H1 (cell line): ENCODE measurements at regions not wholly inside any gene's neighbourhood (a gene's known extent, or its start where the extent isn't known, plus 50 kb on each side); places are given as distances from the start of the nearest gene placed in this dataset.
A peak's percentile ranks its signal among the peaks of the same experiment; 100 is the strongest.

Source experiments
- CTCF ChIA-PET: fragments of 300-600 bp; sonication (Branson Sonifier 250); formaldehyde crosslinking; loops from one replicate; lab custom pipeline; 2021; ENCODE audit not compliant: partially characterized antibody; lab: Charles Lee
- POLR2A ChIA-PET: fragments of 300-600 bp; sonication (Branson Sonifier 250); formaldehyde crosslinking; loops from one replicate; lab custom pipeline; 2021; ENCODE audit warnings: inconsistent platforms; ENCODE audit not compliant: partially characterized antibody; lab: Charles Lee
- DNase-seq, 2 experiments: peaks; one replicate each; pipeline versions ENCODE4 v3.0.0 to v3.0.0-alpha.2; 2010 to 2022; ENCODE audit warnings: low spot score in 2 of 2, low read depth in 1 of 2, mixed read lengths in 1 of 2
- FAIRE-seq: peaks from 2 replicates; lab custom pipeline; 2011; peaks lifted over from hg19 to GRCh38; lab: Jason Lieb, UNC
- H2AFZ ChIP-seq: 2 replicates; pipeline ENCODE4 v1.8.1; 2012; ENCODE audit warnings: low read length, inconsistent platforms
- H2AK5ac ChIP-seq: 2 replicates; pipeline ENCODE4 v1.6.1; 2013; ENCODE audit warnings: low read depth, low read length
- H2BK120ac ChIP-seq: replicated peaks from 2 replicates; pipeline ENCODE3; 2013; ENCODE audit warnings: low read depth, low read length, inconsistent platforms
- H2BK12ac ChIP-seq: 2 replicates; pipeline ENCODE4 v1.6.1; 2013; ENCODE audit warnings: low read depth, low read length
- H2BK15ac ChIP-seq: 2 replicates; pipeline ENCODE4 v1.6.1; 2013; ENCODE audit warnings: low read length
- H2BK20ac ChIP-seq: 2 replicates; pipeline ENCODE4 v1.6.1; 2013; ENCODE audit warnings: low read length
- H2BK5ac ChIP-seq: 2 replicates; pipeline ENCODE4 v1.6.1; 2013; ENCODE audit warnings: low read depth, low read length
- H3K14ac ChIP-seq: 2 replicates; pipeline ENCODE4 v1.6.1; 2013; ENCODE audit warnings: inconsistent platforms; ENCODE audit not compliant: insufficient read length
- H3K18ac ChIP-seq: 2 replicates; pipeline ENCODE4 v1.6.1; 2013; ENCODE audit warnings: low read length; ENCODE audit errors: extremely low read depth
- H3K23ac ChIP-seq: 2 replicates; pipeline ENCODE4 v1.6.1; 2013; ENCODE audit warnings: inconsistent platforms; ENCODE audit not compliant: insufficient read length
- H3K23me2 ChIP-seq: 2 replicates; pipeline ENCODE4 v1.6.1; 2013; ENCODE audit warnings: low read depth, low read length
- H3K27ac ChIP-seq: 2 replicates; pipeline ENCODE4 v1.6.1; 2011; ENCODE audit warnings: low read depth, low read length, inconsistent platforms
- H3K27me3 ChIP-seq, 4 experiments: replicated peaks in 1 of 4; 1 replicate in 1 of 4; 2 replicates in 3 of 4; pipeline versions ENCODE4 v1.6.1 to v1.8.1; 2011 to 2013; ENCODE audit warnings: low read length in 3 of 4, mild to moderate bottlenecking in 3 of 4, inconsistent platforms in 2 of 4, mixed read lengths in 2 of 4, moderate library complexity in 1 of 4; ENCODE audit not compliant: control insufficient read depth in 3 of 4, insufficient read depth in 3 of 4; ENCODE audit errors: extremely low read depth in 1 of 4
- H3K36me3 ChIP-seq, 4 experiments: 2 replicates each; pipeline versions ENCODE4 v1.6.1 to v1.8.1; 2011 to 2013; ENCODE audit warnings: mild to moderate bottlenecking in 4 of 4, low read length in 3 of 4, moderate library complexity in 2 of 4, control low read depth in 1 of 4, inconsistent platforms in 1 of 4; ENCODE audit not compliant: insufficient read depth in 4 of 4, control insufficient read depth in 2 of 4
- H3K4ac ChIP-seq: replicated peaks from 2 replicates; pipeline ENCODE3; 2013; ENCODE audit warnings: low read length, low read depth, mixed read lengths, inconsistent platforms; ENCODE audit not compliant: insufficient read length
- H3K4me1 ChIP-seq, 4 experiments: replicated peaks in 1 of 4; 1 replicate in 1 of 4; 2 replicates in 3 of 4; pipeline versions ENCODE4 v1.6.1 to v1.8.1; 2011 to 2013; ENCODE audit warnings: low read length in 3 of 4, inconsistent platforms in 2 of 4, mixed read lengths in 1 of 4; ENCODE audit not compliant: insufficient read depth in 4 of 4, control insufficient read depth in 3 of 4
- H3K4me2 ChIP-seq, 2 experiments: 2 replicates each; pipeline versions ENCODE4 v1.6.1 to v1.8.1; 2011 to 2013; ENCODE audit warnings: low read depth in 2 of 2, low read length in 2 of 2, control low read depth in 1 of 2, inconsistent platforms in 1 of 2, mild to moderate bottlenecking in 1 of 2; ENCODE audit not compliant: insufficient read depth in 1 of 2
- H3K4me3 ChIP-seq, 4 experiments: fragments of 200-600, 300-600 bp in 1 of 4; sonication (generic), shearing (Covaris generic), sonication (Bioruptor Twin) in 1 of 4; 2 replicates each; pipeline versions ENCODE4 v1.5.1 to v1.8.1; 2011 to 2016; ENCODE audit warnings: low read length in 4 of 4, low read depth in 3 of 4, control low read depth in 2 of 4, inconsistent platforms in 2 of 4, mild to moderate bottlenecking in 2 of 4, mixed read lengths in 1 of 4, moderate library complexity in 1 of 4; ENCODE audit not compliant: insufficient read depth in 2 of 4; ENCODE audit errors: extremely low read depth in 1 of 4
- H3K56ac ChIP-seq: replicated peaks from 2 replicates; pipeline ENCODE3; 2013; ENCODE audit warnings: low read depth, mild to moderate bottlenecking, mixed read lengths, low read length, inconsistent platforms; ENCODE audit not compliant: insufficient read length
- H3K79me1 ChIP-seq: 2 replicates; pipeline ENCODE4 v1.6.1; 2013; ENCODE audit warnings: low read depth, low read length, control low read depth
- H3K79me2 ChIP-seq, 2 experiments: 2 replicates each; pipeline versions ENCODE4 v1.6.1 to v1.8.1; 2012 to 2013; ENCODE audit warnings: low read length in 2 of 2, mild to moderate bottlenecking in 2 of 2, inconsistent platforms in 1 of 2; ENCODE audit not compliant: insufficient read depth in 2 of 2, control insufficient read depth in 1 of 2
- H3K9ac ChIP-seq, 4 experiments: replicated peaks in 1 of 4; 1 replicate in 1 of 4; 2 replicates in 3 of 4; pipeline versions ENCODE4 v1.6.1 to v1.8.1; 2011 to 2013; ENCODE audit warnings: low read depth in 3 of 4, low read length in 3 of 4, control low read depth in 2 of 4, mild to moderate bottlenecking in 2 of 4, moderate library complexity in 2 of 4, inconsistent platforms in 1 of 4; ENCODE audit errors: extremely low read depth in 1 of 4
- H3K9me3 ChIP-seq, 2 experiments: 2 replicates each; pipeline versions ENCODE4 v1.6.1 to v1.8.1; 2012 to 2013; ENCODE audit warnings: mild to moderate bottlenecking in 2 of 2, moderate library complexity in 2 of 2, control low read depth in 1 of 2, inconsistent platforms in 1 of 2, low read depth in 1 of 2, low read length in 1 of 2, mixed read lengths in 1 of 2; ENCODE audit not compliant: insufficient read depth in 2 of 2
- H4K20me1 ChIP-seq, 2 experiments: replicated peaks in 1 of 2; 2 replicates each; pipeline versions ENCODE3 to v1.8.1; 2011 to 2013; ENCODE audit warnings: inconsistent platforms in 2 of 2, low read length in 2 of 2, mild to moderate bottlenecking in 1 of 2; ENCODE audit not compliant: insufficient read depth in 2 of 2, control insufficient read depth in 1 of 2
- H4K5ac ChIP-seq: 2 replicates; pipeline ENCODE4 v1.6.1; 2013; ENCODE audit warnings: low read length, low read depth, mixed read lengths, inconsistent platforms; ENCODE audit not compliant: insufficient read length
- H4K8ac ChIP-seq: 2 replicates; pipeline ENCODE4 v1.8.0; 2013; ENCODE audit warnings: mild to moderate bottlenecking, moderate library complexity, low read length, inconsistent platforms; ENCODE audit not compliant: insufficient read depth; ENCODE audit errors: extremely low read depth
- H4K91ac ChIP-seq: replicated peaks from 2 replicates; pipeline ENCODE3; 2013; ENCODE audit warnings: low read length, mixed read lengths, inconsistent platforms; ENCODE audit not compliant: insufficient read length
- ASH2L ChIP-seq: fragments of 200-600, 300-600 bp; sonication (generic); IDR thresholded peaks from one replicate; pipeline ENCODE4 v1.7.1; 2017; ENCODE audit warnings: low read length
- BACH1 ChIP-seq: IDR thresholded peaks from 2 replicates; pipeline ENCODE4 v1.6.1; 2012; ENCODE audit warnings: low read length, improper control_type of control experiment
- BCL11A ChIP-seq, 2 experiments: IDR thresholded peaks; one replicate each; pipeline ENCODE4 v1.6.1; 2011; ENCODE audit warnings: low read depth in 2 of 2, low read length in 2 of 2, mild to moderate bottlenecking in 2 of 2
- BRCA1 ChIP-seq: IDR thresholded peaks from 2 replicates; pipeline ENCODE4 v1.6.1; 2012; ENCODE audit warnings: low read depth, low read length, improper control_type of control experiment
- CHD2 ChIP-seq: IDR thresholded peaks from 2 replicates; pipeline ENCODE4 v1.6.1; 2012; ENCODE audit warnings: low read length, improper control_type of control experiment
- CTBP2 ChIP-seq: IDR thresholded peaks from 2 replicates; pipeline ENCODE4 v1.7.0; 2011; ENCODE audit warnings: borderline replicate concordance, mild to moderate bottlenecking, moderate library complexity, mixed read lengths, low read length; ENCODE audit not compliant: insufficient read depth, insufficient read length
- GABPA ChIP-seq: IDR thresholded peaks from 2 replicates; pipeline ENCODE4 v1.6.1; 2011; ENCODE audit warnings: mild to moderate bottlenecking, low read length, moderate library complexity, borderline replicate concordance; ENCODE audit not compliant: insufficient read depth
- KDM1A ChIP-seq: fragments of 200-600, 300-600 bp; sonication (generic); IDR thresholded peaks from 2 replicates; pipeline ENCODE4 v1.7.1; 2016; ENCODE audit warnings: mild to moderate bottlenecking, low read length, borderline replicate concordance
- NRF1 ChIP-seq: IDR thresholded peaks from 2 replicates; pipeline ENCODE4 v1.6.1; 2011; ENCODE audit warnings: mild to moderate bottlenecking, low read depth, low read length, improper control_type of control experiment
- SIN3A ChIP-seq, 2 experiments: IDR thresholded peaks in 1 of 2; conservative IDR thresholded peaks in 1 of 2; 2 replicates each; pipeline ENCODE4 v1.6.1; 2011 to 2012; ENCODE audit warnings: low read length in 2 of 2, improper control_type of control experiment in 1 of 2, low read depth in 1 of 2, mild to moderate bottlenecking in 1 of 2
- TEAD4 ChIP-seq: IDR thresholded peaks from 2 replicates; pipeline ENCODE4 v1.6.1; 2012; ENCODE audit warnings: low read depth, low read length, inconsistent platforms, mixed read lengths
- whole genome bisulfite sequencing, 2 experiments: shearing (Covaris generic) in 1 of 2; methylation state at CpG; one replicate each; pipeline versions ENCODE4 v1.1.6 to v1.1.7; 2013 to 2015; ENCODE audit warnings: low lambda C conversion rate in 2 of 2, mixed read lengths in 2 of 2, inconsistent platforms in 1 of 2, low coverage in 1 of 2, missing lambda C conversion rate in 1 of 2; ENCODE audit not compliant: insufficient replicate concordance in 2 of 2, insufficient coverage in 1 of 2, insufficient read length in 1 of 2; ENCODE audit errors: extremely low coverage in 1 of 2, missing lambda C conversion rate in 1 of 2; 5-methylcytosine and 5-hydroxymethylcytosine counted together
- TF ChIP-seq, protein P1 (sequence below), 3 experiments: IDR thresholded peaks; 1 replicate in 2 of 3; 2 replicates in 1 of 3; pipeline versions ENCODE4 v1.5.1 to v1.6.1; 2011; ENCODE audit warnings: low read length in 3 of 3, mild to moderate bottlenecking in 3 of 3, inconsistent platforms in 2 of 3, low read depth in 1 of 3, moderate library complexity in 1 of 3; ENCODE audit not compliant: insufficient read depth in 1 of 3; ENCODE audit errors: control extremely low read depth in 1 of 3

DNA sequence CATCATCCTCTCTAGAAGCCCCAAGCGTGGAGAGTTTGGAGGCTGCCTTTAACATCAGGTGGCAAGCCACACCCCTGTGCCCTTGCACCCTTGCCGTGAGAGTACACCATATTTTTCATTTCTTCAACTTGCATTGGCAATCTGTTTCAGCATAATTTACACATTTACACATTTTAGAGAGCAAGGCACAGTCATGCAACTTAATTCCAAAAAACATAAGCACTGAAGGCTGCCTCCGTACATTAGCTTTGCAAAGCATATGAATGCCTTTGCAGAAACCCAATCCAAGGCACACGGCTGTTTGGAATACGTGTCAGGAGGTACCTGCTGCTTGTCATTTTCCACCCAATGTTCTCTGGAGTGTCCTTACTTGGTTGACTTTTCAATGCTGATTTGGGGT is 833.1 kb downstream of the VRK1 start:
- 85% methylated on average over 5 of the region's 5 CpGs; no CpG with 5 or more reads in 1 of the 2 experiments for WGBS, 2 experiments
- Histone ChIP-seq H3K18ac (no peak overlapping the region), H3K4ac (no peak overlapping the region), H3K23me2 (no peaks in the 10 kb centered on the region), H3K4me1 (peaks cover 0 to 26% (median 14%) of the 10 kb centered on the region in 4 experiments; a peak in 4 of 7 replicates), H2BK5ac (no peak overlapping the region), H3K27ac (no peak overlapping the region), H3K9ac (no peak overlapping the region), H3K4me3 (no peak overlapping the region), H3K56ac (no peak overlapping the region), H4K5ac (no peak overlapping the region), H2AFZ (no peak overlapping the region), H2BK20ac (no peak overlapping the region), H4K20me1 (no peaks in the 10 kb centered on the region), H2BK120ac (no peak overlapping the region), H3K23ac (no peak overlapping the region), H2BK12ac (0 out of 2 replicates have a peak overlapping the region, but pooled peaks have one; percentile 35), H3K36me3 (no peaks in the 10 kb centered on the region), H2AK5ac (no peak overlapping the region), H3K79me2 (no peaks in the 10 kb centered on the region), H4K91ac (no peak overlapping the region), H3K4me2 (no peak overlapping the region), H3K9me3 (no peaks in the 10 kb centered on the region), H3K27me3 (no peaks in the 10 kb centered on the region), H2BK15ac (no peak overlapping the region), H4K8ac (no peak overlapping the region), H3K79me1 (no peaks in the 10 kb centered on the region), H3K14ac (no peak overlapping the region)
- no peak for DNase-seq
- ChIA-PET CTCF (no interaction called here), POLR2A (no interaction called here)
- FAIRE-seq, result no peak
- TF ChIP-seq CTBP2 (no peak), SIN3A (conservative IDR thresholded peaks at IDR 0.05 in 1 of 2, IDR thresholded peaks at IDR 0.05 in 1 of 2; ENCODE audit: low read depth in 1 of 2, low read length in 2 of 2) (no peak), GABPA (no peak), ASH2L (no peak), BCL11A (IDR thresholded peaks at IDR 0.05; ENCODE audit: low read depth in 2 of 2, low read length in 2 of 2) (no peak), BRCA1 (no peak), TEAD4 (no peak), CHD2 (no peak), KDM1A (no peak), BACH1 (no peak), NRF1 (no peak)
- TF ChIP-seq, protein P1, sequence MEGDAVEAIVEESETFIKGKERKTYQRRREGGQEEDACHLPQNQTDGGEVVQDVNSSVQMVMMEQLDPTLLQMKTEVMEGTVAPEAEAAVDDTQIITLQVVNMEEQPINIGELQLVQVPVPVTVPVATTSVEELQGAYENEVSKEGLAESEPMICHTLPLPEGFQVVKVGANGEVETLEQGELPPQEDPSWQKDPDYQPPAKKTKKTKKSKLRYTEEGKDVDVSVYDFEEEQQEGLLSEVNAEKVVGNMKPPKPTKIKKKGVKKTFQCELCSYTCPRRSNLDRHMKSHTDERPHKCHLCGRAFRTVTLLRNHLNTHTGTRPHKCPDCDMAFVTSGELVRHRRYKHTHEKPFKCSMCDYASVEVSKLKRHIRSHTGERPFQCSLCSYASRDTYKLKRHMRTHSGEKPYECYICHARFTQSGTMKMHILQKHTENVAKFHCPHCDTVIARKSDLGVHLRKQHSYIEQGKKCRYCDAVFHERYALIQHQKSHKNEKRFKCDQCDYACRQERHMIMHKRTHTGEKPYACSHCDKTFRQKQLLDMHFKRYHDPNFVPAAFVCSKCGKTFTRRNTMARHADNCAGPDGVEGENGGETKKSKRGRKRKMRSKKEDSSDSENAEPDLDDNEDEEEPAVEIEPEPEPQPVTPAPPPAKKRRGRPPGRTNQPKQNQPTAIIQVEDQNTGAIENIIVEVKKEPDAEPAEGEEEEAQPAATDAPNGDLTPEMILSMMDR (IDR thresholded peaks at IDR 0.05; ENCODE audit: control extremely low read depth in 1 of 3, insufficient read depth in 1 of 3, low read depth in 1 of 3, low read length in 3 of 3), result no peak
